Neural crest cell (in vitro differentiated cells): ENCODE measurements at regions not wholly inside any gene's neighbourhood (a gene's known extent, or its start where the extent isn't known, plus 50 kb on each side); places are given as distances from the start of the nearest gene placed in this dataset.

ENCODE experiments used
- DNase-seq: peaks from one replicate; pipeline ENCODE4 v3.0.0; 2021; ENCODE audit warnings: low read depth, mixed read lengths, low spot score
- H3K27ac Mint-ChIP-seq: one replicate; pipeline ENCODE4 v1.8.0; 2021; ENCODE audit warnings: mild to moderate bottlenecking, mixed read lengths; ENCODE audit not compliant: unreplicated experiment
- H3K27me3 Mint-ChIP-seq: 2 replicates; pipeline ENCODE4 v1.8.0; 2021; ENCODE audit warnings: low read depth, mild to moderate bottlenecking, mixed read lengths
- H3K36me3 Mint-ChIP-seq: 2 replicates; pipeline ENCODE4 v1.8.0; 2021; ENCODE audit warnings: low read depth, mild to moderate bottlenecking, mixed read lengths
- H3K4me1 Mint-ChIP-seq: 2 replicates; pipeline ENCODE4 v1.8.0; 2021; ENCODE audit warnings: mixed read lengths
- H3K4me3 Mint-ChIP-seq: one replicate; pipeline ENCODE4 v1.8.0; 2021; ENCODE audit warnings: mild to moderate bottlenecking, mixed read lengths
- H3K9me3 Mint-ChIP-seq: 2 replicates; pipeline ENCODE4 v1.8.0; 2021; ENCODE audit warnings: mixed read lengths
- TF ChIP-seq, protein P1 (sequence below): fragments of 200-600 bp; sonication (generic); conservative IDR thresholded peaks from 2 replicates; pipeline ENCODE4 v1.5.0; 2021; ENCODE audit warnings: antibody characterized with exemption, mild to moderate bottlenecking

DNA sequence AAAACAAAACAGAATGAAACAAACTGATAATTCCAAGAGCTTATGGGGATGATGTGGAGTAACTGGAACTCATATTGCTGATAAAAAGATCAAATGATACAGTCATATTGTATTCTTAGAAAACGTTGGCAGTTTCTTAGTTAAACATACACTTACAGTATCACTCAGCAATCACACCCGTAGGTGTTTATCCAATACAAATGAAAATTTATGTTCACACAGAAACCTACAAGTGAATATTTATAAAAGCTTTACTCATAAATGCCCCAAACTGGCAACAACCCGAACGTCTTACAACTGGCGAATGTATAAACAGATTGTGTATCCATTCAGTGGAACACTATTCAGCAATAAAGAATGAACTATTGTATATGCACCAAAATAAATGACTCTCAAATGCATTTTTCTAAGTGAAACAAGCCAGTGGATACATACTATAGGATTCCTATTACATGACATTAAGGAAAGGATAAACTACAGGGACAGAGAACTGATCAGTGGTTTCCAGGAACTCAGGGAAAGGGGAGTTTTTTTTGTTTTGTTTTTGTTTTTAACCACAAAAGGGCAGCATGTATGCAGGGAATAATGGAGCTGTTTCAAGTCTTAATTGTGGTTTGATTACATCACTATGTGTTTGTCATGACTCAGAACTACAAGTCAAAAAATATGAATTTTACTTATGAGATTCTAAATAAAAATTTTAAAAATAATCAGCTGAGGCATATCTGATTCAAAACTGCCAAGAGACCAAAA is 71.8 kb upstream of the NDUFB4 start:
- Mint-ChIP-seq H3K4me1 (peaks cover 10% of the 10 kb centered on the region), H3K4me3 (no peak overlapping the region), H3K9me3 (no peaks in the 10 kb centered on the region), H3K36me3 (no peaks in the 10 kb centered on the region), H3K27ac (no peak overlapping the region), H3K27me3 (no peaks in the 10 kb centered on the region)
- no peak for DNase-seq
- TF ChIP-seq, protein P1, sequence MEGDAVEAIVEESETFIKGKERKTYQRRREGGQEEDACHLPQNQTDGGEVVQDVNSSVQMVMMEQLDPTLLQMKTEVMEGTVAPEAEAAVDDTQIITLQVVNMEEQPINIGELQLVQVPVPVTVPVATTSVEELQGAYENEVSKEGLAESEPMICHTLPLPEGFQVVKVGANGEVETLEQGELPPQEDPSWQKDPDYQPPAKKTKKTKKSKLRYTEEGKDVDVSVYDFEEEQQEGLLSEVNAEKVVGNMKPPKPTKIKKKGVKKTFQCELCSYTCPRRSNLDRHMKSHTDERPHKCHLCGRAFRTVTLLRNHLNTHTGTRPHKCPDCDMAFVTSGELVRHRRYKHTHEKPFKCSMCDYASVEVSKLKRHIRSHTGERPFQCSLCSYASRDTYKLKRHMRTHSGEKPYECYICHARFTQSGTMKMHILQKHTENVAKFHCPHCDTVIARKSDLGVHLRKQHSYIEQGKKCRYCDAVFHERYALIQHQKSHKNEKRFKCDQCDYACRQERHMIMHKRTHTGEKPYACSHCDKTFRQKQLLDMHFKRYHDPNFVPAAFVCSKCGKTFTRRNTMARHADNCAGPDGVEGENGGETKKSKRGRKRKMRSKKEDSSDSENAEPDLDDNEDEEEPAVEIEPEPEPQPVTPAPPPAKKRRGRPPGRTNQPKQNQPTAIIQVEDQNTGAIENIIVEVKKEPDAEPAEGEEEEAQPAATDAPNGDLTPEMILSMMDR: no peak

DNA sequence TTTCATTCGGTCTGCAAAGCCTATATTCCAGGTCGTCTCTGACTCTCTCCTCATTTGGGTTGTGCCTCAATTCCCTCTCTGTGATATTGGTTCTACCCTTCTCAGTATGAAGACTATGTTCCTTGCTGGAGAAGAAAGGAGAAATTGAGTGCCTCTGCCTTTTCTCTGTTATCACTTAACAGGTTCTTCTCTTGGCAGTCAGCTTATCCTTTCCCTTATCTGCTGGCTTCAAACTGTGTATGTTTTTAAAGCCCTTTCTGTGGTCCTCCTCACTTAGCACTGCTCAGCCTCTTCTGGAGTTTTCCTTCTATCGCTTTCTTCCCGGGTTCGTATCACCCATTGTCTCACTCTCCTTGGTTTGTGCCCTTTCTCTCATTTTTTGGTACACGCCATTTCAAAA is 65.3 kb upstream of the FSTL1 start:
- no peaks in the 10 kb centered on the region for H3K9me3 Mint-ChIP-seq
- H3K27ac Mint-ChIP-seq: no peak overlapping the region
- H3K27me3 Mint-ChIP-seq: peaks cover 9% of the 10 kb centered on the region
- DNase-seq: no peak
- no peak overlapping the region for H3K4me3 Mint-ChIP-seq
- no peaks in the 10 kb centered on the region for H3K4me1 Mint-ChIP-seq
- TF ChIP-seq, protein P1: no peak
- no peaks in the 10 kb centered on the region for H3K36me3 Mint-ChIP-seq

DNA sequence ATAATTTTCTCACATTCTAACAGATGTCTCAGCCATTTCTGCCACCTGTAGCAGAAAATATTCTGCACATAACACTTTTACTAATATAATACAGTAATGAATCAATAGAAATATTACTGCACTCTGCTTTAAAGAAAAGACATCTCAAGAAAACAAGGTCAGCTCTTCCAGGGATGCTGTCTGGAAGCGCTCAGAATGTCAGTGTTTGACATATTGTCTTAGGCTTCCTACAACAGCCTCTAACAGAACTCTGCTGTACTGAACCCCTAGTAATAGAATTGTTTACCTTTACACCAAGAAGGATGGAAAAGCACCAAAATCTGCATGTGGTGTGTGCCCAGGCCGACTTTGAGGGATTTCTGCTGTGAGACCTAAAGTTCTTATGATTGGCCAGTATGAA is 61.9 kb upstream of the FSTL1 start:
- Mint-ChIP-seq H3K27ac (no peak overlapping the region), H3K4me3 (no peak overlapping the region), H3K4me1 (no peaks in the 10 kb centered on the region), H3K9me3 (peaks cover 8% of the 10 kb centered on the region), H3K27me3 (peaks cover 7% of the 10 kb centered on the region), H3K36me3 (peaks cover 8% of the 10 kb centered on the region)
- TF ChIP-seq, protein P1: no peak
- no peak for DNase-seq

DNA sequence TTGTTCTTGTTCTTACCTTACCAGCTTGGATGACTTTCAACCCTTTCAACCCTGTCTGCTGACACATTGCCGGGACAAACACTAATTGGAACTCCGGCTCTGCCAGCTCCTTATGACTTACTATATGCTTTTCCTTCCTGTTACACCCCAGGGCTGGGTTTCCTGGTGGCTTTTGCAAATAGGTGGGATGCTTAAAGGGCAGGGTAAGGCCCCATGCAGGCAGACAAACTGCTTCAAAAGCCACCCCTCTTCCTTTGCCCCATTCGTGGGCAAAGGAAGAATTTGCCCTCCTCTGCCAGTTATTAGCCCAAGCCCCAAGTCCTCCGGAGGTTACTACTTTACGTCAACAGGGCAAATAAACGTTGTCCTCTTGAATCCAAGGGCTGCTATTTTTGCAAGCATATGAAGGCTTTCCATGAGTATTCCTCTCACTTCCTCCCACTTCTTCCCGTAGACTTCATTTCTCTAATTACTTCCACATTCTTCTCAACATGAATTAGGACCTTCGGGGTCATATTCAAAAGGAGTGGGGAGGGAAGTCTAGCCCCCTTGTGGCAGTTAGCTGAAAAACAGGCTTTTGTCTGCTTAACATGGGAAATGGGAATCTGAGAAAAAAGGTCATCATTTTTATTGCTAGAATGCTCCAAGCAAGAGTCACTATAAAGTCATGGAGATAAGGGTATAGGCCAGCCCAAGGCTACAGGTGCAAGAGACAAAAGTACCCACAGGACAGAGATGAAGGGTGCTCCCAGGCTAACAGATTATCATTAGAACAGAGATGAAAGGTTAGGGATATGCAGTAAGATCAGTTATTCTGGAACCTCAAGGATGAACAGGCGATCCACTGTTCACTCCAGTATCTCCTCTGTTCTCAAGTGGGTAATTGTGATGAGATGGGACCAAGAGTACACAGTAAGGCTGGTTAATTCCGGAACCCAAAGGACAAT is 56.3 kb upstream of the FSTL1 start:
- H3K27ac Mint-ChIP-seq: no peak overlapping the region
- no peaks in the 10 kb centered on the region for H3K27me3 Mint-ChIP-seq
- DNase-seq: no peak
- TF ChIP-seq, protein P1: peak; percentile 71
- no peaks in the 10 kb centered on the region for H3K4me1 Mint-ChIP-seq
- H3K36me3 Mint-ChIP-seq: peaks cover 10% of the 10 kb centered on the region
- peaks cover 11% of the 10 kb centered on the region for H3K9me3 Mint-ChIP-seq
- no peak overlapping the region for H3K4me3 Mint-ChIP-seq

DNA sequence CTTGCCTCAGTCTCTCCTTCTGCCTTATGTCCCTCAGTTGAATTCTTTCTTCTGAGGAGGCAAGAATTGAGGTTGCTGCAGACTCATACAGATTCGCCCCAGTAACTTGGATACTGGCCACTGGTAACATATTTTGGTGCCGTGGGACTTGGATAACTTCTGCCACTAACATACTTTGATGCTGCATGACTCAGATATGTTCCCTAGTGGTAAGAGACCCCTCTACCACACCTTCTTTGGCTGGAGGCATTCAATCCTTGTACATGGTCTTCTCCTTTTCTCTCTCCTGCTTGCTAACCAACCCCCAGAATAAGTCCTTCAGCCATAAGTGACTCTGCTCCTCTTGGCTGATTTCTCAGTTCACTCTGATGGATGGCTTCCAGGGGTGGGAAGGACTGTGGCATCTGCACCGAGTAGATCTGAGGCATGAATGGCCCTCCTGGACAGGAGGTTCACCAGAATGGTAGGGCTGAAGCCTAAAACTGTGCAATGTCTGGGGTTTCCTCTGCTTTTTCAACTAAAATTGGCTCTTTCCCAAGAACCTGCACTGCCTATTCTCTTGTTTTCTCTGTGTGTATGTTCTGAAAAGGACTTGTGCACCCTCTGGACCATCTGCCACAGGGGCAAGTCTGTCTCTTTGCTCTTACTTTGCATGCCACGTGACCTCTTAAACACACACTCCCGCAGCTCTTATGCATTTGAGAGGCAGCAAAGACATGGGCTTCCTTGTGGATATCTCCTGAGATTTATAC is 55.5 kb upstream of the FSTL1 start:
- Mint-ChIP-seq H3K27ac (no peak overlapping the region), H3K9me3 (peaks cover 11% of the 10 kb centered on the region), H3K4me3 (no peak overlapping the region), H3K4me1 (no peaks in the 10 kb centered on the region), H3K27me3 (no peaks in the 10 kb centered on the region), H3K36me3 (peaks cover 10% of the 10 kb centered on the region)
- TF ChIP-seq, protein P1: no peak
- DNase-seq: no peak
